Muscle of leg (tissue), 3 donors: ENCODE measurements at regions not wholly inside any gene's neighbourhood (a gene's known extent, or its start where the extent isn't known, plus 50 kb on each side); places are given as distances from the start of the nearest gene placed in this dataset.
A peak's percentile ranks its signal among the peaks of the same experiment; 100 is the strongest.
"Not testable (repeated sequence)": the region's sequence is repeated elsewhere in the genome, so short reads cannot be mapped to it uniquely, and the experiment has no call there.

Experiments
- DNase-seq: peaks from one replicate; pipeline ENCODE4 v3.0.0; 2013
- H3K27ac ChIP-seq: one replicate; pipeline ENCODE4 v1.5.1; 2013; ENCODE audit warnings: mild to moderate bottlenecking, low read length, control low read depth
- H3K27me3 ChIP-seq: one replicate; pipeline ENCODE4 v1.6.1; 2013; ENCODE audit warnings: low read length; ENCODE audit not compliant: control insufficient read depth, insufficient read depth
- H3K36me3 ChIP-seq: one replicate; pipeline ENCODE4 v1.6.1; 2013; ENCODE audit warnings: low read length; ENCODE audit not compliant: control insufficient read depth, insufficient read depth
- H3K4me1 ChIP-seq: one replicate; pipeline ENCODE4 v1.6.1; 2013; ENCODE audit warnings: low read length; ENCODE audit not compliant: control insufficient read depth, insufficient read depth
- H3K4me3 ChIP-seq: one replicate; pipeline ENCODE4 v1.5.1; 2013; ENCODE audit warnings: low read length, control low read depth
- H3K9me3 ChIP-seq: replicated peaks from 2 replicates; pipeline ENCODE4 v1.6.1; 2013; ENCODE audit warnings: low read depth, low read length; ENCODE audit not compliant: control insufficient read depth
- WGBS: methylation state at CpG from one replicate; pipeline ENCODE4 v1.1.5; 2013; ENCODE audit warnings: missing lambda C conversion rate; ENCODE audit not compliant: insufficient coverage; 5-methylcytosine and 5-hydroxymethylcytosine counted together

GRCh38 chr20:4635781-4636180 lies 50.5 kb upstream of the PRNP start:
- peaks cover 9% of the 10 kb centered on the region for H3K4me1 ChIP-seq
- no peaks in the 10 kb centered on the region for H3K9me3 ChIP-seq
- H3K4me3 ChIP-seq, result no peak overlapping the region
- H3K27me3 ChIP-seq, result no peaks in the 10 kb centered on the region
- H3K36me3 ChIP-seq, result no peaks in the 10 kb centered on the region
- H3K27ac ChIP-seq, result no peak overlapping the region
- WGBS, result 76% methylated on average over 3 of the region's 5 CpGs
- peak; percentile 24 for DNase-seq

GRCh38 chr20:4635342-4635741 lies 50.9 kb upstream of the PRNP start:
- Histone ChIP-seq H3K27me3 (no peaks in the 10 kb centered on the region), H3K4me3 (no peak overlapping the region), H3K9me3 (no peaks in the 10 kb centered on the region), H3K4me1 (peaks cover 9% of the 10 kb centered on the region), H3K36me3 (no peaks in the 10 kb centered on the region), H3K27ac (no peak overlapping the region)
- 31% methylated on average over 1 of the region's 1 CpG for WGBS
- no peak for DNase-seq

GRCh38 chr20:4633780-4634179 lies 52.5 kb upstream of the PRNP start:
- Histone ChIP-seq H3K27me3 (no peaks in the 10 kb centered on the region), H3K4me1 (peaks cover 9% of the 10 kb centered on the region), H3K4me3 (no peak overlapping the region), H3K27ac (no peak overlapping the region), H3K9me3 (no peaks in the 10 kb centered on the region), H3K36me3 (no peaks in the 10 kb centered on the region)
- peak; percentile 38 for DNase-seq
- 61% methylated on average over 2 of the region's 4 CpGs for WGBS

- no peak for DNase-seq
- Histone ChIP-seq H3K9me3 (no peaks in the 10 kb centered on the region), H3K4me3 (no peak overlapping the region), H3K27ac (no peak overlapping the region), H3K4me1 (peaks cover 9% of the 10 kb centered on the region), H3K27me3 (no peaks in the 10 kb centered on the region), H3K36me3 (no peaks in the 10 kb centered on the region)
- 83% methylated on average over 1 of the region's 3 CpGs for WGBS
These were observed 52.9 kb upstream of the PRNP start for GRCh38 chr20:4633379-4633778.

DNA sequence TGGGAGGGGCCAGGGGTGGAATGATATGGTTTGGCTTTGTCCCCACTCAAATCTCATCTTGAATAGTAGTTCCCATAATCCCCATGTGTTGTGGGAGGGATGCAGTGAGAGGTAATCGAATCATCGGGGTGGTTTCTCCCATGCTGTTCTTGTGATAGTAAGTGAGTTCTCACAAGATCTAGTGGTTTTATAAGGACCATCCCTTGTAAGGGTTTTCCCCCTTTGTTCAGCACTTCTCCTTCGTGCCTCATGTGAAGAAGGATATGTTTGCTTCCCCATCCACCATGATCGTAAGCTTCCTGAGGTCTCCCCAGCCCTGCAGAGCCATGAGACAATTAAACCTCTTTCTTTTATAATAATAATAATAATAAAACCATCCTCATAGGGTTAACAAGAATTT lies 53.4 kb upstream of the PRNP start:
- no peak overlapping the region for H3K27ac ChIP-seq

GRCh38 chr20:4626228-4626627 lies 60.0 kb upstream of the PRNP start:
- Histone ChIP-seq H3K4me1 (no peaks in the 10 kb centered on the region), H3K36me3 (no peaks in the 10 kb centered on the region), H3K4me3 (no peak overlapping the region), H3K27me3 (no peaks in the 10 kb centered on the region), H3K27ac (no peak overlapping the region), H3K9me3 (peaks cover 2% of the 10 kb centered on the region)
- no CpG with 5 or more reads among the region's 4 CpGs for WGBS
- no peak for DNase-seq

More for the DNA sequence above, 53.4 kb upstream of the PRNP start:
- Histone ChIP-seq H3K4me3 (no peak overlapping the region), H3K9me3 (no peaks in the 10 kb centered on the region), H3K36me3 (no peaks in the 10 kb centered on the region), H3K27me3 (no peaks in the 10 kb centered on the region), H3K4me1 (peaks cover 9% of the 10 kb centered on the region)
- DNase-seq, result no peak
- WGBS, result no CpG with 5 or more reads among the region's 4 CpGs

GRCh38 chr20:4625687-4626086 lies 60.6 kb upstream of the PRNP start:
- DNase-seq, result no peak
- Histone ChIP-seq H3K4me3 (no peak overlapping the region), H3K4me1 (no peaks in the 10 kb centered on the region), H3K27me3 (no peaks in the 10 kb centered on the region), H3K36me3 (no peaks in the 10 kb centered on the region), H3K27ac (no peak overlapping the region), H3K9me3 (peaks cover 2% of the 10 kb centered on the region)
- 94% methylated on average over 2 of the region's 5 CpGs for WGBS

DNA sequence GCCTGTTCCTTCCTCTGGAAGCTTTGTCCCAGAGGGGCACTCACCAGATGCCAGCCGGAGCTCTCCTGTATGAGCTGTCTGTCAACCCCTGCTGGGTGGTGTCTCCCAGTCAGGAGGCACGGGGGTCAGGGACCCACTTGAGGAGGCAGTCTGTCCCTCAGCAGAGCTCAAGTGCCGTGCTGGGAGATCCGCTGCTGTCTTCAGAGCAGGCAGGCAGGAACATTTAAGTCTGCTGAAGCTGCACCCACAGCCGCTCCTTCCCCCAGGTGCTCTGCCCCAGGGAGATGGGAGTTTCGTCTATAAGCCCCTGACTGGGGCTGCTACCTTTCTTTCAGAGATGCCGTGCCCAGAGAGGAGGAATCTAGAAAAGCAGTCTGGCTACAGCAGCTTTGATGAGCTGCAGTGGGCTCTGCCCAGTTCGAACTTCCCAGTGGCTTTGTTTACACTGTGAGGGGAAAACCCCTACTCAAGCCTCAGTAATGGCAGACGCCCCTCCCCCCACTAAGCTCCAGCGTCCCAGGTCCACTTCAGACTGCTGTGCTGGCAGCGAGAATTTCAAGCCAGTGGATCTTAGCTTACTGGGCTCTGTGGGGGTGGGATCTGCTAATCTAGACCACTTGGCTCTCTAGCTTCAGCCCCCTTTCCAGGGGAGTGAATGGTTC lies 61.5 kb upstream of the PRNP start:
- WGBS, result 84% methylated on average over 5 of the region's 11 CpGs
- not testable (repeated sequence) for DNase-seq, H3K9me3 ChIP-seq, H3K27me3 ChIP-seq, H3K4me1 ChIP-seq, H3K27ac ChIP-seq, H3K4me3 ChIP-seq, H3K36me3 ChIP-seq

- not testable (repeated sequence) for H3K4me3 ChIP-seq, DNase-seq, H3K27ac ChIP-seq, H3K27me3 ChIP-seq, H3K4me1 ChIP-seq, H3K36me3 ChIP-seq, H3K9me3 ChIP-seq
- WGBS, result no CpG with 5 or more reads among the region's 4 CpGs
These were observed 67.1 kb upstream of the PRNP start for GRCh38 chr20:4619144-4619543.

- peaks cover 2% of the 10 kb centered on the region for H3K9me3 ChIP-seq
- no peaks in the 10 kb centered on the region for H3K27me3 ChIP-seq
- H3K4me3 ChIP-seq, result no peak overlapping the region
- 81% methylated on average over 2 of the region's 6 CpGs for WGBS
- H3K4me1 ChIP-seq, result peaks cover 15% of the 10 kb centered on the region
- H3K36me3 ChIP-seq, result no peaks in the 10 kb centered on the region
- DNase-seq, result no peak
- H3K27ac ChIP-seq, result no peak overlapping the region
These were observed 68.8 kb upstream of the PRNP start for GRCh38 chr20:4617484-4617883.

- H3K9me3 ChIP-seq, result peaks cover under 1% of the 10 kb centered on the region
- no CpG with 5 or more reads among the region's 2 CpGs for WGBS
These were observed 69.2 kb upstream of the PRNP start for GRCh38 chr20:4617019-4617418.

More at GRCh38 chr20:4617019-4617418, 69.2 kb upstream of the PRNP start:
- peaks cover 15% of the 10 kb centered on the region for H3K4me1 ChIP-seq
- H3K27ac ChIP-seq, result no peak overlapping the region
- no peak overlapping the region for H3K4me3 ChIP-seq
- no peaks in the 10 kb centered on the region for H3K36me3 ChIP-seq
- H3K27me3 ChIP-seq, result no peaks in the 10 kb centered on the region
- DNase-seq, result no peak
